CD4-positive, alpha-beta T cell treated with Interleukin-15 for 4 hours (primary cell): ENCODE measurements at regions not wholly inside any gene's neighbourhood (a gene's known extent, or its start where the extent isn't known, plus 50 kb on each side); places are given as distances from the start of the nearest gene placed in this dataset.

Experiments used
- DNase-seq: peaks from one replicate; pipeline ENCODE4 v3.0.0-alpha.2; 2020; ENCODE audit warnings: low spot score

GRCh38 chr12:90899456-90900182, 55.4 kb downstream of the CCER1 start:
- no peak for DNase-seq

GRCh38 chr12:90897986-90898385, 57.0 kb downstream of the CCER1 start:
- DNase-seq, result no peak

DNA sequence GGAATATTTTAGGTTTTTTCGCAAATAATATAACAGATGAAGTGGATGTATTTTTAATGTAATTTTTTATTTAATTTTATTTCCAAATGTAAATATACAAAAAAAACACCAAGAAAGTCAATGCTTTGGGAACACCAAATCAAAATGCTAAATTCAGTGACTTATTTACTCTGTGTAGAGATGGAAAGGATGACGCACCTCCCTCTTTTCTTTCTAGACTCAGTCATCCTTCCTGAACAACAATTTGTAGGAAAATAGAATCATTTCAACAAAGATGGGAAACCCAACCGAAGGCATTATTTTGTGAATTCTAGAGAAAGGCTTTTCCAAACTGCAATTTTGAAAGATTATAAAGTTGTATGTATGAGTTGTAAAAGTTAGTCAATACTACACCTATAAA, 57.7 kb downstream of the CCER1 start:
- no peak for DNase-seq

GRCh38 chr12:90896821-90897220, 58.2 kb downstream of the CCER1 start:
- no peak for DNase-seq

GRCh38 chr12:90896164-90896563, 58.8 kb downstream of the CCER1 start:
- no peak for DNase-seq

DNA sequence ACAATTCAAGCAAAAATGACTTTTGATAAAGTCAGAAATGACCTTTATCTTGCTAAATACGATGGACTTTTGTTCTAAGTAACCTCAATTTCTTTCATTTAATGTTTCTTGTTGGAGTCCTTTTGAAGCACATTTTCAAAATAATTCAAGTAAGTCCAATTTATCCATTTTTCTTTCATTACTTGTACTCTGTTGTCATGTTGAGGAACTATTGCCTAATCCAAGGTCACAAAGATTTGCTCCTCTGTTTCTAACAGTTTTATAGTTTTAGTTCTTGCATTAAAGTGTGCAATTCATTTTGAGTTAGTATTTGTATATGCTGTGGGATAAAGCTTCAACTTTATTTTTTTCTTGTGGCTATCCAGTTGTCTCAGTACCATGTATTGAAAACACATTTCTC, 66.7 kb downstream of the CCER1 start:
- no peak for DNase-seq

DNA sequence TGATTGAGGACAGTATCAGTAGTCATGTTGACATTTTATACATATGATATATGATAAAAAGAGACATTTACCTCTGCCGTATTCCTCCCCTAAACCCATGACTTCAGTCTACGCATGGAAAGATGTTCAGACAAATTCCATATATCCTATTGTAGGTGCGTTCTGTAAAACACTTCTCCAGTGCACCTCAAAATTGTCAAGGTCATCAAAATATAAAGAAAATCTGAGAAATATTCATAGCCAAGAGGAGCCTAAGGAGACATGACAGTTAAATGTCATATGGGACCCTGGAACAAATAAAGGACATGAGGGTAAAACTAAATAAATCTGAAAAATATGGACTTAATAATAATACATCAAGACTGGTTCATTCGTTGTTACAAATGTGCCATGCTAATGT, 71.5 kb downstream of the CCER1 start:
- no peak for DNase-seq

GRCh38 chr12:90871726-90872096, 83.3 kb downstream of the CCER1 start:
- DNase-seq, result no peak

- no peak for DNase-seq
These were observed 83.8 kb downstream of the CCER1 start for GRCh38 chr12:90870971-90871725.

DNA sequence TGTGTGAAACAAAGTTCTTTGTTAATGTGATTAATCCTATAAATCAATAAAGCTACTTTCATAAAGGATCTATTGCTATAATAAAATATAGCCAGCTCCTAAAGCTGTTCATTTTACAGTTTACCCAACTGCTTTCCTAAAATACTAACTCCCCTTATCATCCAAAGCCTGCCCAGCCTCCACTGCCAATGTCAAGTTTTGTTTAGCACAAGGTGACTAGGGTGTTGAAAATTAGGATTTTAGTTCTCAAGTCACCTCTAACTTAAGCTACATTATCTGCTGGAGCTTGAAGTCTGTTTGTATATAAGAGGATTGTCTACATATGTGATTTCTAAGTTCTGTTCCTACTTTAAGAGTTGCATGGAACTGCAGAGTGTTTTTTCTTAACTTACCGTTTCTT, 86.3 kb downstream of the CCER1 start:
- no peak for DNase-seq

DNA sequence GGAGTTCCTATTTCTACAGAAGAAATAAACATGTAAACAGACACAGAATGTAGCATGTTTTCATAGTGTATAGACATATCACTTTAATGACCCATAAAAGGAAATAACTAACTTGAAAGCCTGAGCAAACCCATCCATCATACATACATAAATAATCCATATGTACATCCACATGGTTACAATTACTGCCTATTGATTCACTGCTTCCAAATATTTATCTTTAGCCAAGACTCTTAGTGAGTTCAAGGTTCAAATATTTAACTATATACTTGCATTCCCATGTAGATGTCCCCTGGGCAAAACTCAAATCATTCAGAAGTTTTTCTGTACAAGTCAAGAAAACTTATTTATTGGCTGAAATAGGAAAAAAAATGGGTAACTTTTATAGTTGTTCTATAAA, 95.4 kb downstream of the CCER1 start:
- DNase-seq, result no peak

DNA sequence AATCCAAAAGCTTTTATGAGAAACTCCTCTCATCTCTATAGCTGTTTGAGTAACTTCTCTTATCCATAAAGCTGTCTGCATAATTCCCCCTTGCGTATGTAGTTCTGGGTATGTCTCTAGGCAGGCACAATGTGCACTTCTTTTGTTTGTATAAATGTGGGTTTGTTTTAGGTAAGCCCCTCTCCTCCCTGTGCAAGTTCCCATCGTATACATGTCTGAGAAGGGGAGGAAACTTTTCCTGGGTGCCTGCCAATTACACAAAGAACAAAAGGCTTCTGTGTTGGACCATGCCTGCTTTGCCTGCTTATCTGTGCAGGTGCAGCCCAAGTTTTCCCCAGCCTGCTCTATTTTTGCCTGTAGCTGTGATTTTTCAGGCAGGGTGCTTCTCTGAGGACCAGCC, 96.7 kb downstream of the CCER1 start:
- no peak for DNase-seq

DNA sequence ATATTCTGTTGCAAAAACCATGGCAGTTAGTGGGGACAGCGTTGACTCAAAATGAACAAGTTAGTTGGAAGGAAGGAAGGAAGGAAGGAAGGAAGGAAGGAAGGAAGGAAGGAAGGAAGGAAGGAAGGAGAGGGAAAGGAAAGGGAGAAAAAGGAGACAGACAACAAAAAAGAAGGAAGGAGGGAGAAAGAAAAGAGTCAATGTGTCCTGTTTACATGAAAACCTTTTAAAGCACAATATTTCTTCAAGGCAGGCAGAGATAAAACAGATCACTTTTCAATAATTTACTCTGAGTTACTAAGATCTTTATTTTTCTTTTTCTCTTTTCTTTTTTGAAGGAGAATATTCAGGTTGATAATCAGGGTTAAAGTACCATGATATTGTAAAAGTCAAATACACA, 99.4 kb downstream of the CCER1 start:
- no peak for DNase-seq

DNA sequence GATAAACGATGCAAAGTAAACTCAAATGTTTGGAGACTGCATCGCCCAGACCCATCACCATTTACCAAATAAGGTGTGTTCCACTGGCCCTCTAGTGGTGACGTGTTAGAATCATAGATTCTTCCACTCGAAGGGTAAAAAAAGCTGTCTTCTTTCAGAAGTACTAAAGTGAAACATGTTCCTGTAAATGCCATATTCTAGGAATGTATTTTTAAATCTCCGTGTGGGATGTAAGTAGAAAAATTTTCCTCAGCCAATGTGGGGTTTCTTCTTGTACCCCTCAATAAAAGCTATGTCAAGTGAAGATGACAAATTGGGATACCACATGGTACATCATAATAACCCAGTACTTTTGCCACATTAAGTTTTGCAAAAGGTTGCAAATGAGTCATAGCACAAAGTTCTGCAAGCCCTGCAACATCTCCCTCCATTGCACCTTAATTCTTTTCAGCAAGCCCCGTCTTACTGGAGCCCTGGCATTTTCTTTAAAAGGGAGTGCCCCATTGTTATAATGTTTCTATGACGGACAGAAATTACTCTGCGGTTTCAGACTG, 100.8 kb downstream of the CCER1 start:
- no peak for DNase-seq

DNA sequence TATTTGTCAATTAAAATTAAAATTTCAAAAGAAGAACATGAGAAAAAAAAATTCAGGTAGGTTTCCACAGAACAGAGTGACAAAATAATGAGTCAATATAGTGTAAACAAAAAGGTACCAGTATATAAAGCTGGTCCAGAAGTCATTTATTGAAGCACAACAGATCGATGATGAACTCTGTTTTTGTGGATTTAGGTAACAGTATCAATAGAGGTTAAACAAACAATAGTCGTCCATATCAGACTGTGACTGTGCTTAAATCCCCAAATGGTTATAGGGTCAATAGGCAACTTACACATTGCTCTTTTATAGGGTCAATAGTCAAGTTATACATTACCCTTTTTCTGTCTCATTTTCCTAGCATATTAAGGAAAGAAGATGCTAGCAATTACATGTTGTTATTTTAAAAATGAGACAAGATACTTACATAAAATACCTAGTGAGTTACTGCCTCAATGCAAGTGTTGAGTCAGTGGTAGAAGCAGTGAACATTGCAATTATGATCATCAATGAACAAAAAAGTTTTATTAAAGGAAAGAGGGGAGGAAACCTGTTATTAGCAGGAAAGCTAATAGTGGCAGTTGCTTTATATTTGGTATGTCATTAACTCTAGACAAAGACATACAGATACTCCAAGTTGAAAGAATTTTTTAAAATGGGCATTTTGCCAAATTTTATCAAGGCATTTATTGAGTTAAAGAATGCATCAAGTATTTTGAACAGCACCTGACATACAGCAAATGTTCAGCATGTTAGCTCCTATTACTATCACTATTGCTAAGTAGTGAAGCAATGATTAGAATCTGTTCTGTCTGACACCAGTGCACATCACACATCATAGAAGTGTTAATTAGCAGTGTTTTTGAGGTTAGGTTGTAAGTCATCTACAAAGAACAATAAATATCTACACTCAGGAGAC, 102.9 kb downstream of the CCER1 start:
- no peak for DNase-seq

- DNase-seq, result no peak
These were observed 112.5 kb downstream of the CCER1 start for GRCh38 chr12:90842477-90842876.

DNA sequence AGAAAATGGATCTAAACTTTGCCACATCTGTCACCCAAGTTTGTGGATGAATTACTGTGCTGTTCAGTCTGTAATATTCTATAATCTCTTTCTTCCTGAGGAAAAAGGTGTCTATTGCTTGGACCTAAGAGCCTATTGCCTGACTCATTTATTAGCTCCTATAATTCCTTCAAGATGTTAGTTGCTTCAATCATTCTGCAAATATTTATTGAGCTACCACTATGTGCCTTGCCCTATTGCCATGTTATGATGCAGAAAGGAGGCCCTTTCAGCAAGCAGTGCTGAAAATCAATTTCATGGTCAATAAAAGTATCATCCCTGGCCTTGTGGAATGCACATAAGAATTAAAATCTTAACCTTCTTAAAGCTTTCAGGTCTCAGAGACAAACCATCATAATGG, 113.6 kb downstream of the CCER1 start:
- no peak for DNase-seq

DNA sequence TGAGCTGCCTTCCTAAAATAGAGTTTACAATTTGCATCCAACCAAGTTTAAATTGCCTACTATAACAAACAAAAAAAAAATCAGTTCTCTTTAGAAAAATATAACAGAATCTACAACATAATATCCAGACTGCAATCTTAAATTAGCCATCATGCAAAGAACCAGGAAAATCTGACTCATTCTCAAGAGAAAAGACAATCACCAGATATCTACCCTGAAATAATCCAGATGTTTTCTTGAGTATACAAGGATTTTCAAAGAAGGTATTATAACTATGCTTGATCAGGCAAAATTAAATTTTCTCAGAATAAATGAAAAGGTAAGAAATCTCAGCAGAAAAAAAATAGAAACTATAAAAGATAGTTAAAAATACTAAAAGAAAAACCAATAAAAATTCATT, 115.6 kb downstream of the CCER1 start:
- DNase-seq, result no peak

GRCh38 chr12:90836689-90837088, 118.3 kb downstream of the CCER1 start:
- no peak for DNase-seq

- DNase-seq, result no peak
These were observed 121.7 kb downstream of the CCER1 start for GRCh38 chr12:90833228-90833627.

DNA sequence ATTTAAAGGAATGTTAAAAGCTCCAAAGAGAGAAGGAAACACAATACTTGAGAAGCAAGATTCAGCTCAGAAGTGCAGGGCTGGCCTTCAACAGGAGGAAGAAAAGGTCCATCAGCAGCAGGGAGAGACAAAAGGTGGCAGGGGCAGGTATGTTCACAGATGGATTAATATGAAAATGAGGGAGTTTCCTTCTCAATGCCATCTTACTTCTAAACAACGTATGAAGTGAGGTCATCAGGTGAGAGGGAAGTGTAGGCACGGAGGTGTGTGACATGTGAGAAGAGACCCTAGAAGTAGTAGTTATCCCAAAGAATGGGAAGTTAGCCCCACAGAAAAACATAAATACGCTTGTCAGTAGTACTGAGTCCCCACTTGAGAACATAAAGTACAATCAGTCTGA, 122.5 kb downstream of the CCER1 start:
- no peak for DNase-seq

GRCh38 chr12:90831712-90832111, 123.3 kb downstream of the CCER1 start:
- DNase-seq, result no peak

DNA sequence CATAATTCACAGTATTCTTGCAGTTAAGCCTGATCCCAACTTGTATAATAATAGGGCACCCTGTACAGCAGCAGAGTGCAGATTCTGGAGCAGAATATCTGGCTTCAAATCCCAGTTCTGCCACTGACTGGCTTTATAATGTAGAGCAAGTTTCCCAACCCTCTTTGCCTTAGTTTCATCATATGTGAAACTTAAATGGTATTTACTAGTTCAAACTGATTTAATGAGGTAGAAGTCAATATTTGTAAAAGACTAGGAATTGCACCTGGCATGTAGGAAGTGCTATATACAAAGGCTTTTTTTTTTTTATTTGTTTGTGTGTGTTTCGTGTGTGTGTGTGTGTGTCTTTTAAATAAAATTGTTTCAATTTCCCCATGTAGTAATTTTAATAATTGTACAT, 125.9 kb downstream of the CCER1 start:
- no peak for DNase-seq
